H9 (cell line): ENCODE measurements at regions not wholly inside any gene's neighbourhood (a gene's known extent, or its start where the extent isn't known, plus 50 kb on each side); places are given as distances from the start of the nearest gene placed in this dataset.

Source experiments
- DNase-seq: peaks from one replicate; pipeline ENCODE4 v3.0.0-alpha.2; 2017
- H2AFZ ChIP-seq: one replicate; pipeline ENCODE4 v1.6.1; 2013; ENCODE audit warnings: mild to moderate bottlenecking, low read length, control low read depth, moderate library complexity
- H2AK5ac ChIP-seq: 2 replicates; pipeline ENCODE4 v1.6.1; 2013; ENCODE audit warnings: low read length, control low read depth, mixed read lengths; ENCODE audit not compliant: insufficient read length
- H2BK120ac ChIP-seq: one replicate; pipeline ENCODE4 v1.6.1; 2013; ENCODE audit warnings: low read depth, mild to moderate bottlenecking, low read length, control low read depth, inconsistent platforms; ENCODE audit not compliant: poor library complexity, severe bottlenecking
- H2BK12ac ChIP-seq: 2 replicates; pipeline ENCODE4 v1.6.1; 2013; ENCODE audit warnings: low read length, control low read depth, mixed read lengths, low read depth; ENCODE audit not compliant: insufficient read length
- H2BK15ac ChIP-seq: 2 replicates; pipeline ENCODE4 v1.6.1; 2013; ENCODE audit warnings: low read depth, low read length, control low read depth
- H2BK20ac ChIP-seq: one replicate; pipeline ENCODE4 v1.6.1; 2013; ENCODE audit warnings: low read depth, mild to moderate bottlenecking, low read length, control low read depth, inconsistent platforms; ENCODE audit not compliant: poor library complexity, severe bottlenecking
- H2BK5ac ChIP-seq: 2 replicates; pipeline ENCODE4 v1.6.1; 2013; ENCODE audit warnings: low read length, control low read depth, mixed read lengths; ENCODE audit not compliant: insufficient read length
- H3K14ac ChIP-seq: 2 replicates; pipeline ENCODE4 v1.6.1; 2013; ENCODE audit warnings: low read length, control low read depth; ENCODE audit not compliant: insufficient read depth
- H3K18ac ChIP-seq: 2 replicates; pipeline ENCODE4 v1.6.1; 2013; ENCODE audit warnings: low read depth, mild to moderate bottlenecking, mixed read lengths, low read length, control low read depth; ENCODE audit not compliant: insufficient read length
- H3K23ac ChIP-seq: 2 replicates; pipeline ENCODE4 v1.6.1; 2013; ENCODE audit warnings: low read length, control low read depth, mixed read lengths, low read depth; ENCODE audit not compliant: insufficient read length
- H3K23me2 ChIP-seq: 2 replicates; pipeline ENCODE4 v1.6.1; 2013; ENCODE audit warnings: low read depth, mild to moderate bottlenecking, mixed read lengths, low read length, control low read depth; ENCODE audit not compliant: insufficient read length, poor library complexity, severe bottlenecking
- H3K27ac ChIP-seq: 2 replicates; pipeline ENCODE4 v1.5.1; 2013; ENCODE audit warnings: low read length, control low read depth, mixed read lengths, low read depth; ENCODE audit not compliant: insufficient read length
- H3K27me3 ChIP-seq: 2 replicates; pipeline ENCODE4 v1.6.1; 2013; ENCODE audit warnings: low read length, control low read depth, inconsistent platforms; ENCODE audit not compliant: insufficient read depth
- H3K4ac ChIP-seq: 2 replicates; pipeline ENCODE4 v1.6.1; 2013; ENCODE audit warnings: low read depth, mild to moderate bottlenecking, control low read depth, inconsistent platforms, low read length, moderate library complexity
- H3K4me1 ChIP-seq: 2 replicates; pipeline ENCODE4 v1.6.1; 2013; ENCODE audit warnings: low read length, control low read depth, inconsistent platforms; ENCODE audit not compliant: insufficient read depth
- H3K4me2 ChIP-seq: 2 replicates; pipeline ENCODE4 v1.6.1; 2013; ENCODE audit warnings: low read length, control low read depth, mixed read lengths; ENCODE audit not compliant: insufficient read length, insufficient read depth
- H3K56ac ChIP-seq: 2 replicates; pipeline ENCODE4 v1.6.1; 2013; ENCODE audit warnings: low read depth, mild to moderate bottlenecking, mixed read lengths, low read length, control low read depth; ENCODE audit not compliant: insufficient read length
- H3K79me1 ChIP-seq: 2 replicates; pipeline ENCODE4 v1.6.1; 2013; ENCODE audit warnings: low read depth, mild to moderate bottlenecking, moderate library complexity, low read length, control low read depth, inconsistent platforms; ENCODE audit not compliant: insufficient read depth, poor library complexity, severe bottlenecking
- H3K79me2 ChIP-seq: 2 replicates; pipeline ENCODE4 v1.6.1; 2013; ENCODE audit warnings: low read length, control low read depth, inconsistent platforms; ENCODE audit not compliant: insufficient read depth
- H3K9ac ChIP-seq: 2 replicates; pipeline ENCODE4 v1.6.1; 2013; ENCODE audit warnings: low read length, control low read depth, mixed read lengths; ENCODE audit not compliant: insufficient read length; ENCODE audit errors: extremely low read depth
- H3K9me3 ChIP-seq: one replicate; pipeline ENCODE4 v1.6.1; 2013; ENCODE audit warnings: low read depth, low read length, inconsistent platforms; ENCODE audit not compliant: control insufficient read depth
- H3T11ph ChIP-seq: one replicate; pipeline ENCODE4 v1.6.1; 2013; ENCODE audit warnings: mild to moderate bottlenecking, low read length, control low read depth, inconsistent platforms
- H4K20me1 ChIP-seq: one replicate; pipeline ENCODE4 v1.6.1; 2013; ENCODE audit not compliant: control insufficient read depth, insufficient read length, insufficient read depth
- H4K5ac ChIP-seq: 2 replicates; pipeline ENCODE4 v1.6.1; 2013; ENCODE audit warnings: low read depth, mild to moderate bottlenecking, mixed read lengths, low read length, control low read depth; ENCODE audit not compliant: insufficient read length
- H4K8ac ChIP-seq: replicated peaks from 2 replicates; pipeline ENCODE4 v1.6.1; 2013; ENCODE audit warnings: low read length, control low read depth, mixed read lengths, low read depth; ENCODE audit not compliant: insufficient read length
- H4K91ac ChIP-seq: 2 replicates; pipeline ENCODE4 v1.6.1; 2013; ENCODE audit warnings: low read depth, mild to moderate bottlenecking, moderate library complexity, mixed read lengths, low read length, control low read depth; ENCODE audit not compliant: insufficient read length
- H3K27ac Mint-ChIP-seq, 3 experiments: 2 replicates in 2 of 3; 3 replicates in 1 of 3; pipeline ENCODE4 v1.8.0; 2020 to 2021; ENCODE audit warnings: mixed read lengths in 3 of 3, mild to moderate bottlenecking in 1 of 3, moderate library complexity in 1 of 3
- H3K27me3 Mint-ChIP-seq: 2 replicates; pipeline ENCODE4 v1.8.0; 2021; ENCODE audit warnings: low read depth, mild to moderate bottlenecking, moderate library complexity, mixed read lengths
- H3K36me3 Mint-ChIP-seq, 3 experiments: 2 replicates in 2 of 3; 3 replicates in 1 of 3; pipeline ENCODE4 v1.8.0; 2020 to 2021; ENCODE audit warnings: low read depth in 3 of 3, mixed read lengths in 3 of 3; ENCODE audit not compliant: insufficient read depth in 1 of 3
- H3K4me1 Mint-ChIP-seq, 2 experiments: 2 replicates each; pipeline ENCODE4 v1.8.0; 2020; ENCODE audit warnings: mixed read lengths in 2 of 2
- H3K4me3 Mint-ChIP-seq, 2 experiments: 2 replicates in 1 of 2; 3 replicates in 1 of 2; pipeline ENCODE4 v1.8.0; 2020 to 2021; ENCODE audit warnings: mild to moderate bottlenecking in 2 of 2, mixed read lengths in 2 of 2, moderate library complexity in 1 of 2
- H3K9me3 Mint-ChIP-seq, 2 experiments: 2 replicates in 1 of 2; 3 replicates in 1 of 2; pipeline ENCODE4 v1.8.0; 2020; ENCODE audit warnings: mild to moderate bottlenecking in 2 of 2, mixed read lengths in 2 of 2, moderate library complexity in 1 of 2
- CTCF ChIP-seq: fragments of 200-600 bp; sonication (generic); conservative IDR thresholded peaks from 3 replicates; pipeline ENCODE4 v1.8.0; 2021; ENCODE audit warnings: antibody characterized with exemption, mild to moderate bottlenecking

GRCh38 chr3:19742935-19743334 lies 191.1 kb downstream of the EFHB start:
- Histone ChIP-seq H4K5ac (no peak overlapping the region), H3K27me3 (no peaks in the 10 kb centered on the region), H3K4ac (no peak overlapping the region), H3T11ph (no peak overlapping the region), H4K8ac (no peak overlapping the region), H4K20me1 (no peaks in the 10 kb centered on the region), H3K27ac (no peak overlapping the region), H2BK120ac (no peak overlapping the region), H2BK5ac (no peak overlapping the region), H2BK15ac (no peak overlapping the region), H2AFZ (no peak overlapping the region), H3K23me2 (no peaks in the 10 kb centered on the region), H3K18ac (no peak overlapping the region), H2BK12ac (no peak overlapping the region), H3K14ac (no peak overlapping the region), H4K91ac (no peak overlapping the region), H3K9ac (no peak overlapping the region), H3K9me3 (no peaks in the 10 kb centered on the region), H2AK5ac (no peak overlapping the region), H2BK20ac (no peak overlapping the region), H3K4me2 (no peak overlapping the region), H3K4me1 (peaks cover 3% of the 10 kb centered on the region; the same call in 1 of the 2 replicates), H3K79me1 (no peaks in the 10 kb centered on the region), H3K23ac (no peak overlapping the region), H3K79me2 (no peaks in the 10 kb centered on the region), H3K56ac (no peak overlapping the region)
- Mint-ChIP-seq H3K9me3 (no peaks in the 10 kb centered on the region), H3K27me3 (no peaks in the 10 kb centered on the region), H3K4me3 (no peak overlapping the region), H3K36me3 (no peaks in the 10 kb centered on the region), H3K4me1 (peaks cover 20 to 36% of the 10 kb centered on the region in 2 experiments), H3K27ac (no peak overlapping the region; a peak in 1 of 7 replicates)
- no peak for TF ChIP-seq CTCF
- DNase-seq = no peak
